NAMALWA (cell line): ENCODE measurements at regions not wholly inside any gene's neighbourhood (a gene's known extent, or its start where the extent isn't known, plus 50 kb on each side); places are given as distances from the start of the nearest gene placed in this dataset.

Source experiments
- DNase-seq: peaks from one replicate; pipeline ENCODE4 v3.0.0-alpha.2; 2015; ENCODE audit warnings: low spot score

DNA sequence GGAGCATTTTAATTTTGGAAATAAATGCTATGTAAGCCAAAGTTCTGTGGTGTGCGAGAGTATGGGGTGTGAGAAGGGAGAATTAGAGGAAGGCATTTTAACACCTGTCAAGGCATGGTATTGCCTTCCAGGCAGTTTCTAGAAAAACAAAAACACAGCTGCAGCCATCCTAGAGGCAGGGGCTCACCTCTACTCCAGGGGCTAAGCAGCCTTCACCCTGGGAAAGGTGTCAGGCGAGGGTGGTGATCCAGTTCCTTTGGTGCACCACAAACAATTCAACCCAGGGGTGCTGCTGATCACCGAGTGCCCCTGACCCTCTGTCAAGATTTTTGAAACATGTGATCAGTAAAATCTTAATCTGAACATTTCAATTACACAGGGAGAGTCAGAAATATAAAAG is 59.2 kb upstream of the GPR26 start:
- no peak for DNase-seq

DNA sequence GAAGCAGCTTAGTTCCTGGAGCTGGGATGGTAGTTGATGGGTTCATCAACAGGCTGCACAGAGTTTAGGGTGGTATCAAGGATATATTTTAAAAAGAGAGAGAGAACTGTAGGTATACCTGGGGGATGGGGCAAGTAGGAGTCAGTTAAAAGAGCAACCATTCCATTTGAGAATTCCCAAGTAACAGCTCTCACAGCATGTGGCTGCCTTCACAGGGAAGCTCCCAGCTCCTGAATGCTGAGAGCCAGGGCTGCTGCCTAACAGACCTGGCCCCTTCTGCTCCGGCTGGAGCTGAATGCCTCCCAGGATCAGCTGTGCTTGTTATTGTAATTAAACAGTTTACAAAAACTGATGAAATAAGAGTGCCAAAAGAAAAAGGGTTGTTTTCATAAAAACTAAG is 58.8 kb upstream of the GPR26 start:
- DNase-seq = no peak

DNA sequence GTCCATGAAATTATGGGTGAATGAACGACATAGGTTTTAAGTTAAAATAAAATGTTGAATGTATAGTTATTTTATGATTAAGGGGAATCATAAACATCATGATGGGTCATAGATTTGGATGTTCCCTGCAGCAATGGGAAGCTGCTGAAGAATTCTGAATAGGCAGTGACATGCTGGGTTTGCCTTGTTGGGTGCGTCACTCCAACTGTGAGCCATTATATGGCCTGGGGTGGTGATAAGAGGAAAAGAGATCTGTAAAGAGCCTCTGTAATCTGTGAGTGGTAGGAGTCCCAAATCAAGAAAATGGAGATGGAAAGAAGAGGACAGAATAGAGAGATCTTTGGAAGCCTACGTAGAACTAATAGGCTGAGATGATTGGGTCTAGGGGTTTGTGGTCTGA is 58.1 kb upstream of the GPR26 start:
- DNase-seq = no peak

DNA sequence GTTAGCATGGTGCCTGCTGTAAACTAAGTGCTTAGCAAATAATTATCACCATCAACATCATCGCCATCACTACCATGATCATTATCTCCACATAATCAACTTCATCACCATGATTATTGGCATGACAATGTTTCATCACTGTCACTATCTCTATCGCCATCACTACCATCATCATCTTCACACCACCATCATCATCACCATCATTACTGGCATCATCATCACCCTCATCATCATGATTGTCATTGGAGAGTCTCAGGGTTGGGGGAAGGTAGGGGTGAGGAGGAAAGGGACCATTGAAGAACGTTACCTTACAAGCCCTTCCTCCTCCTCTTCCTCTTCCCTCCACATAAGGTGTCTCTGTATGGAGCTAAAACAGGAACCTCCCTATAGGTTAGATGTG is 54.9 kb upstream of the GPR26 start:
- no peak for DNase-seq

DNA sequence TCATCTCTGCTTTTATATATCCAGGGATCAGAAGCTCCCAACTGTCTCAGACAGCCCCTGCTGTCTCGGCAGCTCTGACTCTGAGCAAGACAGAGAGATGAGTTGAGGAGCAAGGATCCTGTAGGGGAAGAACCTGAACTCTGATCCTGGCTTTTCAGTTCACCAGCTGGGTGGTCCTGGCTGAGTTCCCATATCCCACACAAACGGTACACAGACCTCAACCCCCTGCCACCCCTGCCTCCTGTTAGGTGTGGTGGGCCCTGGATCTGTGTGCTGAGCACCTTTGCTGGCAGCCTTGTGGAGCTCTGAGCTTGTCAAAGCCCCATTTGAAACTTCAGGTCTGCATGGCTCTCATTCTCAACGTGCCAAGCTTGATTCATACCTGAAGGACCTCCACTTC is 54.3 kb upstream of the GPR26 start:
- DNase-seq = no peak

DNA sequence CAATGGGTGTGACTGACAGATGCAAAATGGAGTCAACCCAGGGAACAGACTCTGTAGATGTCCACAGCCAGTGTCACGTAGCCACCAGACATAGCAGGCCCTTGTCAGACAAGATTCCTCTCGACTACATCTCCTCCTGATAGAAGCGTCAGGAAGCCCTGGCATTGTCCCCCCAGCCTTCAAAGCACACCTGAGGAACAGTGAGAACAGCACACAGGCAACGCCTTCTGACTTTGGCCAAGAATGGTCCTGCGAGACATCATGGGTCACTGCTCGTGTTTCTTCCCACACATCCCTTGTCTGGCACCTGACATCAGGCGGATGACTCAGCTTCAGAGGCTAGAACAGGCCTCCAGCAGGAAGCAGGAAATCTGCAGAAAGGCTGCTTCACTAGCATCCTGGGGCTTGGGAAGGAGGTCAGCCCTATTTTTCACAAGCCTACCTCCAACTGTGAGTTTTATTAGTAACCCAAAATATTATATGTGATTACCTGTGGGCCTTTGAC is 52.8 kb upstream of the GPR26 start:
- DNase-seq = no peak

DNA sequence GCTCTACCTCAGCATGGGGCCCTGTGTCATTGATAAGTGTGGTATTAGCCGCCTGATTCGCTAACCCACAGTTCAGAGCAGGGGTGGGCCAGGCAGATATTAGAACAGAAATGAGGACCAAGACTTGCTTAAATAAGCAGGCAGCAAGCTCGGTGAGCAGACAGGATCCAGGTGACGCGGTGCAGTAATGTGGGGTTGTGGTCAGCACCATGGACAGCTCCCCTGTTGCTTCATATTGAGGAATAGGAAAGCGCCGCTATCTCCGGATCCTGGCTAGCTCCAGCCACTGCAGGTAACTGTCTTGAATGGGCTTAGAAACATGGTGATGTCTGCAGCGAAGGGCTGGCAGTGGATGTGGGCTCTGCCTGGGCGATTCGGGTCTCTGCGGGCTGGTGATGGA is 51.3 kb upstream of the GPR26 start:
- peak; percentile 28 for DNase-seq
